NOMO-1 treated with dmso at 0.1 percent for 144 hours (cell line): ENCODE measurements at regions not wholly inside any gene's neighbourhood (a gene's known extent, or its start where the extent isn't known, plus 50 kb on each side); places are given as distances from the start of the nearest gene placed in this dataset.

Experiments used
- DNase-seq: peaks from one replicate; lab custom pipeline; 2025; ENCODE audit not compliant: unreplicated experiment; lab: John Stamatoyannopoulos, UW

DNA sequence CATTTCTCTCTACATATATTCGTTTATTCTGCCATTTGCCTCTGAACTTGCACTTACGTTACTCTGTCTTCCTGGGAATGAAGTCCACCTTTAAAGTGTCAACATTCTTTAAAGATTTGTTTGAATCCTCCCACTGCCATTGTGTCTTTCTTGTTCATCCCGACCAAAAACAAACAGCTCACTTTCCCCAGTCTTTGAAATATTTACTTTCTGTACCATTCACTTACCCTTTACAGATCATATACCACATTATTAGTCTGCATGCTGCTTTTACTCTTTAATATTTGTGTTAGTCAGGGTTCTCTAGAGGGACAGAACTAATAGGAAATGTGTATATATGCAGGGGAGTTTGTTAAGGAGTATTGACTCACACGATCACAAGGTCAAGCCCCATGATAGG lies 176.6 kb upstream of the STARD13 start:
- DNase-seq = no peak

DNA sequence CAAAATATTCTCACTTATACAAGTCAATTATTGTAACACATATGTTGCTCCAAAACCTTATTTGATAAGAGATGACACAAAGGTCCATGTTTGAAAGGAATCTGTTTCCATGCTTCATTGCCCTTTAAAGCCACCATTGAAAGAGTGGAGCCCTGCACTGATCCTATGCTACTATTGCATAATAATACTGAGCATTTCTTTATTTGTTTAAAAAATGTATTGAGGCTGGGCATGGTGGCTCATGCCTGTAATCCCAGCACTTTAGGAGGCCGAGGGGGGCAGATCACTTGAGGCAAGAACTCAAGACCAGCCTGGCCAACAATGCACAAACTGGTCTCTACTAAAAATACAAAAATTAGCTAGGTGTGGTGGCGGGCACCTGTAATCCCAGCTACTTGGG lies 178.8 kb upstream of the STARD13 start:
- DNase-seq = no peak

GRCh38 chr13:33466262-33466661 lies 180.7 kb upstream of the STARD13 start:
- no peak for DNase-seq

GRCh38 chr13:33467556-33467955 lies 182.0 kb upstream of the STARD13 start:
- no peak for DNase-seq

GRCh38 chr13:33471204-33471603 lies 185.6 kb upstream of the STARD13 start:
- DNase-seq = no peak

DNA sequence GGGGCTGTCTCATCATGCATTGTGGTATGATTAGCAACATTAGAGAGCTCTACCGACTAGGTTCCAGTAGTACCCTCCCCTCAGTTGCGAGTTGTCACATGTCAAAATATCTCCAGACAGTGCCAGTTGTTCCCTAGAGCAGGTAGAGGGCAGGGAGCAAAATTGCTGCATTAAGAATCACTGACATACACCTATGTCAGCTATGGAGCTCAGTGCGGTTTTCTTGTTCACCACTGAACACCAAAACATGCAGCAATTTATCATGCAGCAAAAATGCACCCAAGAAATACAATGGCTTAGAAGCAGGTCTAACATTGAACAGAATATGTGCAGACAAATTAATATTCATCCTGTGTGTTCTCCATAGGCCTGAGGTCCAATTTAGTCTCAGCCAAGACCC lies 186.9 kb upstream of the STARD13 start:
- DNase-seq = no peak

DNA sequence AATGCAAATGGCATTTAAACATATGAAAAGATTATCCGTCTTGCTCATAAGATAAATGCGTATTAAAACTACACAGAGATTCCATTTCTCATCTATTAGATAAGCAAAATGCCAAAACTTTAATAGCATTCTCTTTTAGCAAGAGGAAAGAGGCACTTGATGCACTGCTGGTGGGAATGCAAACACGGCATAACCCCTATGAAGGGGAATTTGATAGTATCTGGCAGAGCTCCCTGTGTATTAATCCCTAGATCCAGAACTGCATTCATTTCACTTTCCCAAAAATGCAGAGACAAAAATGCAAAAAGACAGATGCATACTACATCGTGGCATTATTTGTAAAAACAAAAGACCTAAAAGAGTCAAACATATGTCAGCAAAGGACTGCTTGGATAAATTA lies 193.6 kb upstream of the STARD13 start:
- no peak for DNase-seq

DNA sequence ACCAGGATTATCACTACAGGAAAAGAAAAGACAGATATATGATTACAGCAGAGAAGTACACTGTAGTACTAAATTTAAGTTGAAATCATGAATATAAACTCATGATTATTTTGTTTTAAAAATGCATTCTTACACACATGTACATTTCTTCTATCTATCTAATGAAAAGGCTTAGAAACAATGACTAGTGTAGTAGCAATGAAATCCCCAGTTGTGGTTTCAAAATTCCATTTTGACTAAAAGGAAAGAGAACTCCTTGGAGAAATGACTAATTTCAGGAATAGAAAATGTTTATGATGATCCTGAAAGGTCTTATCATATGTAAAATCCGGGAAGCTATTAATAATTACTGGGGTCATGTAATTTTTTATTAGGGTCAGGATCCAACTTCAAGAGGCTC lies 195.0 kb upstream of the STARD13 start:
- DNase-seq = no peak

DNA sequence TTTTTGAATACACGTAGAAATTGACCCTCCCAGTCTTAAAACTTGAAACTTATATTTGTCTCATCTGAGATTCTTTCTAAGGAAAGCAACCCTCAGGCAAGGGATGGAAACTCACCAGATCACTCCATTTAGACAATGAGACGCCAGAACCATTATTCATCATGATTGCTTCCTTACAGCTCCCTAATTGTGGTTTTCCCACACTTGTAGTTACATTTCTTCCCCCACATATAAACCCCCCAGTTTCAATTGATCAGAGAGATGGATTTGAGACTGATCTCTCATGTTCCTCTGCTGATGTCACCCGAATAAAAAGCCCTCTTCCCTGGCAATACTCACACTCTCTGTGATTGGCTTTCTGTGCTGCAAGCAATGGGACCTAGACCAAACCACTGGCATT lies 197.9 kb upstream of the STARD13 start:
- no peak for DNase-seq

DNA sequence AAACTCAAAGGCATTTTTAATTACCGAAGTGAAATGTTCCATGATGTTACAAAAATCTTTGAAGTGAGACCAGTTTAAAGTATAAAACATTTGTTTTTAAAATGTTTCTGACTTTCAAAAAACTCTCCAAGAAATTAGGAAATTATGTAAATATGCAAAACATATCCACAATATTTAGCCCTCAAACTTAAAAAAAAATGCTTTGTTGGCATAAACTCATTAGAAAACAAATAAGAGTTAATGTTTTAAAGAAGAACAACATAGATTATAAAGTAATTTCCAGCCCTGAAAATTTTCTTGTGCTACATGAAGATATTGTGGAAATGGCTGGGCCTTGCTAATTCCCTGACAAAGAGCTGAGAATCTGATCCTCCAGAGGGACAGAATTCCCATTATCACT lies 199.7 kb upstream of the STARD13 start:
- no peak for DNase-seq

- DNase-seq = peak; percentile 66
These were observed 202.2 kb upstream of the STARD13 start for GRCh38 chr13:33487575-33488243.

- no peak for DNase-seq
These were observed 204.0 kb upstream of the STARD13 start for GRCh38 chr13:33489563-33489962.

GRCh38 chr13:33490461-33491327 lies 205.1 kb upstream of the STARD13 start:
- DNase-seq = no peak

- no peak for DNase-seq
These were observed 208.3 kb upstream of the STARD13 start for GRCh38 chr13:33493672-33494365.

DNA sequence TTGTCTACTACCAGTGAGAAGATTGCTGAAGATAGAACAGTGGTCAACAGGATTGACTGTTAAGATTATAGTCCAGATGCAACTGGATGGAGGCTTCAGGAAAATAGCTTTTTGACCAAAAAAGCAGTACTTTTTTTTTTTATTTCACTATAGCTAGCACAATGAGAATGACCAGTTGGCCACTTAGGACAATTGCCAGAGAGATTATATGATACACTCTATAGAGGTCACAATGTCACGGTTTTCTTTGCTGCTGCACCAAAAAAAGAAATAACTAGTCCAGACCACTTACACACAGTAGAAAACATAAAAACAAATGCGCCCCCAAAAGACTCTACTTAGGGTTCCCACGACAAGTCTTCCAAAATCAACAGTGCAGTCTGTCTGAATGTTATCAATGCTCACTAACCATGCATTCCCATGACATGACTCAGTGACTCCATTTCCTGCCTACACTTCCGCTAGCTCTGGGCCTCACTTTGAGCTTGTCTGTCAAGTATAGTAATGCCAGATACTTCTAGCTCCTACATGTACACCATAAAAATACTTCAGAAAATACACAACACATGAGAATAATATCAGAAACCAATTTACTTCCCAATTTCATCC lies 209.1 kb upstream of the STARD13 start:
- no peak for DNase-seq

DNA sequence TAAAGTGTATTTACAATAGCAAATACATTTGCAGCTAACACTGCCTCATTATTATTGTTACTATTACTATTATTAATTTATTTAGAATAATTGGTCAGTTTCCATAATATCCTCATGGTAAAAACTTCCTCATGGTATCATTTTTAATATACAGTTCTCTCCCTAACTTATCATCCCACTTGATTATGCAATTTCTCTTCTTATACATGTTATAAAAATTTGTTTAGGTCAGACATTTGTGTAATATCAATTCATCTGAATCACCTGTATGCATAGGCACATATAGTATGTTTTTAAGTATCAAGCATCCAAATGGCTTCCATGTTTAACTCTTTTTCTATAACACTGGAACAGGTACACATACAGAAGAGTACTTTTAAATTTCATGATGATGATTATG lies 210.8 kb upstream of the STARD13 start:
- no peak for DNase-seq

DNA sequence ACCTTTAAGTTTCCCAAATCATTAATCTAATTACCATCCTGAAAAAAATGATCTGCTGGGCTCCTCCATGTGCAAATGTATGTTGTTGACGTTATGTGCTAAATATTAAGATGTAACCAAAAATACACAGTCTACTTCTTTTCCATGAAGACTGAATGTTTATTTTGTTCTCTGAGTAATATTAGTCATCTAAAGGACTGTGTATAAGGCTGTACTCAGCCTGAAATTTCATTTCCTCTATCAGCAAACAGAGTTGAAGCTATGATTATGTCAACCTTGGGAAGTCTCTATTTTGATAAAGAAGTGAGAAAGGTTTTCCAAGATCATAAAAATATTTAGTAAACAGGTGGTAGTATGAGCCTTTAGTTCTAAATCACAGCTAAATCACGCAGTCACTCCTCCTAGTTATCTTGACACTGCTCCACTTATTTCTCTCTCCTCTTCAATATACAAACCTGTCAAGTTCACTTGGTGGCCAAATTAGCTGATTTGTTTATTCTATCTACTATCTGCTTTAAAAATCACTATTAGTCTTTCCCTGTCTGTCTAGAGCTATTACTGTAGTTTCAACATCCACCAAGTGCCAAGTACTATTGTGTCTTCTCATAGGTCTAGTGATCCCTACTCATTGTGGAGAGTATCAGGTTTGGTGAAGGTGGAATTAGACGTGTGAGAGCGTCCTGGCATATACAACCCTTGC lies 211.7 kb upstream of the STARD13 start:
- no peak for DNase-seq

- no peak for DNase-seq
These were observed 222.5 kb upstream of the STARD13 start for GRCh38 chr13:33508060-33508459.

DNA sequence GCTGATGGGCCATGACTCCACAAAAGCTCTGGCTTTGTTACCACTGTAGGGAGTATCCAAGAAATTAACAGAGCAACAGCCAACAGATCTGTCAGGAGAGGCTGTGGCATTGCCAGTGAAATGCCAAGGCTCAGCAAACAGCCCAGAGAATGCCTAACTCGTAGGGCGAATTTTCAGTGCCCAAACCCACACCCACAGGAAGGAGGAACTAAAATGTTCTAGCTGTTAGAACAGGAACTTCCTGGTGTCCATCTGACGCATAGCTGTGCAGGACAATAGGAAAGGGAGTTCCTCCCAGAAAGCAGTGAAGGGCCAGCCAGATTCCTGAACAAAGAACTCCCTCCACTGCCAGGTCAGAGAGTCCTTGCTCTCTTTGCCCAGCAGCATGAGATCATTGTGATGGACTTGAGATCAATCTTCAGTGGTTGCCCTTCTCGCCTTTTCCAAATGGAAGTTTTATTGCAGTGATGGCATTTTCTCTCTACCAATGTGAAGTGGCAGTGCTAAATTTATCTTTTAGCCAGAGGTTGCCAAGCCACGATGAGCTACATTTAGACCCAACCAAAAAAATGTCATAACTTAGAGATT lies 224.2 kb upstream of the STARD13 start:
- no peak for DNase-seq

DNA sequence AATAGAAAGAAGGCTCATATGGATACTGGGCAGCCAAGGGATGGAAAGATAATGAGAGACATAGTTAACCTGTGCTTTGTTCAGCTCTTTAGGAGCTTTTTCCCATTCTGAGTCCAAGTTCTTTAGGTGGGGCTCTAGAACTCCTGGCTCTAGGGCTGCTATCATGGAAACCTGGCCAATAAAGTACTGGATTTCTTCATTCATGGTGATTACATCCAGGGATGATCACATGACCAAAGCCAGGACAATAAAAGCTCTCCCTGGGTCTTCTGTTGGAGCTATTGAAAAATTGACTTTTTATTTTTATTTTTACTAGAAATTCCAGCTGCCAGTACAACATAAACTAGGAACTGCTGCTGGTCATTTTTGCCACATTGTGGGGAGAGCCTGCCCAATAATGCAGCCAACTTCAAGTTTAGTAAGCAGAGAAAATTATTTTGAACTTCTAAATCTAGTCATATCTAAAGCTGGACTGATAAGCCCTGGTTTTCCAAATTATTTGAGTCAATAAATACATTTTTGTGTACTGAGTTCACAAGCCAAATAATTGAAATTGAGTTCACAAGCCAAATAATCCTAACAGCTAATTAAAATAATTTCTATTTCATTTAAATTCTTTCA lies 224.9 kb upstream of the STARD13 start:
- no peak for DNase-seq
